H1 (cell line): ENCODE measurements at regions not wholly inside any gene's neighbourhood (a gene's known extent, or its start where the extent isn't known, plus 50 kb on each side); places are given as distances from the start of the nearest gene placed in this dataset.

Experiments used
- CTCF ChIA-PET: fragments of 300-600 bp; sonication (Branson Sonifier 250); formaldehyde crosslinking; loops from one replicate; lab custom pipeline; 2021; ENCODE audit not compliant: partially characterized antibody; lab: Charles Lee
- POLR2A ChIA-PET: fragments of 300-600 bp; sonication (Branson Sonifier 250); formaldehyde crosslinking; loops from one replicate; lab custom pipeline; 2021; ENCODE audit warnings: inconsistent platforms; ENCODE audit not compliant: partially characterized antibody; lab: Charles Lee
- DNase-seq, 2 experiments: peaks; one replicate each; pipeline versions ENCODE4 v3.0.0 to v3.0.0-alpha.2; 2010 to 2022; ENCODE audit warnings: low spot score in 2 of 2, low read depth in 1 of 2, mixed read lengths in 1 of 2
- FAIRE-seq: peaks from 2 replicates; lab custom pipeline; 2011; peaks lifted over from hg19 to GRCh38; lab: Jason Lieb, UNC
- H2AFZ ChIP-seq: 2 replicates; pipeline ENCODE4 v1.8.1; 2012; ENCODE audit warnings: low read length, inconsistent platforms
- H2AK5ac ChIP-seq: 2 replicates; pipeline ENCODE4 v1.6.1; 2013; ENCODE audit warnings: low read depth, low read length
- H2BK120ac ChIP-seq: replicated peaks from 2 replicates; pipeline ENCODE3; 2013; ENCODE audit warnings: low read depth, low read length, inconsistent platforms
- H2BK12ac ChIP-seq: 2 replicates; pipeline ENCODE4 v1.6.1; 2013; ENCODE audit warnings: low read depth, low read length
- H2BK15ac ChIP-seq: 2 replicates; pipeline ENCODE4 v1.6.1; 2013; ENCODE audit warnings: low read length
- H2BK20ac ChIP-seq: 2 replicates; pipeline ENCODE4 v1.6.1; 2013; ENCODE audit warnings: low read length
- H2BK5ac ChIP-seq: 2 replicates; pipeline ENCODE4 v1.6.1; 2013; ENCODE audit warnings: low read depth, low read length
- H3K14ac ChIP-seq: 2 replicates; pipeline ENCODE4 v1.6.1; 2013; ENCODE audit warnings: inconsistent platforms; ENCODE audit not compliant: insufficient read length
- H3K18ac ChIP-seq: 2 replicates; pipeline ENCODE4 v1.6.1; 2013; ENCODE audit warnings: low read length; ENCODE audit errors: extremely low read depth
- H3K23ac ChIP-seq: 2 replicates; pipeline ENCODE4 v1.6.1; 2013; ENCODE audit warnings: inconsistent platforms; ENCODE audit not compliant: insufficient read length
- H3K23me2 ChIP-seq: 2 replicates; pipeline ENCODE4 v1.6.1; 2013; ENCODE audit warnings: low read depth, low read length
- H3K27ac ChIP-seq: 2 replicates; pipeline ENCODE4 v1.6.1; 2011; ENCODE audit warnings: low read depth, low read length, inconsistent platforms
- H3K27me3 ChIP-seq, 4 experiments: replicated peaks in 1 of 4; 1 replicate in 1 of 4; 2 replicates in 3 of 4; pipeline versions ENCODE4 v1.6.1 to v1.8.1; 2011 to 2013; ENCODE audit warnings: low read length in 3 of 4, mild to moderate bottlenecking in 3 of 4, inconsistent platforms in 2 of 4, mixed read lengths in 2 of 4, moderate library complexity in 1 of 4; ENCODE audit not compliant: control insufficient read depth in 3 of 4, insufficient read depth in 3 of 4; ENCODE audit errors: extremely low read depth in 1 of 4
- H3K36me3 ChIP-seq, 4 experiments: 2 replicates each; pipeline versions ENCODE4 v1.6.1 to v1.8.1; 2011 to 2013; ENCODE audit warnings: mild to moderate bottlenecking in 4 of 4, low read length in 3 of 4, moderate library complexity in 2 of 4, control low read depth in 1 of 4, inconsistent platforms in 1 of 4; ENCODE audit not compliant: insufficient read depth in 4 of 4, control insufficient read depth in 2 of 4
- H3K4ac ChIP-seq: replicated peaks from 2 replicates; pipeline ENCODE3; 2013; ENCODE audit warnings: low read length, low read depth, mixed read lengths, inconsistent platforms; ENCODE audit not compliant: insufficient read length
- H3K4me1 ChIP-seq, 4 experiments: replicated peaks in 1 of 4; 1 replicate in 1 of 4; 2 replicates in 3 of 4; pipeline versions ENCODE4 v1.6.1 to v1.8.1; 2011 to 2013; ENCODE audit warnings: low read length in 3 of 4, inconsistent platforms in 2 of 4, mixed read lengths in 1 of 4; ENCODE audit not compliant: insufficient read depth in 4 of 4, control insufficient read depth in 3 of 4
- H3K4me2 ChIP-seq, 2 experiments: 2 replicates each; pipeline versions ENCODE4 v1.6.1 to v1.8.1; 2011 to 2013; ENCODE audit warnings: low read depth in 2 of 2, low read length in 2 of 2, control low read depth in 1 of 2, inconsistent platforms in 1 of 2, mild to moderate bottlenecking in 1 of 2; ENCODE audit not compliant: insufficient read depth in 1 of 2
- H3K4me3 ChIP-seq, 4 experiments: fragments of 200-600, 300-600 bp in 1 of 4; sonication (generic), shearing (Covaris generic), sonication (Bioruptor Twin) in 1 of 4; 2 replicates each; pipeline versions ENCODE4 v1.5.1 to v1.8.1; 2011 to 2016; ENCODE audit warnings: low read length in 4 of 4, low read depth in 3 of 4, control low read depth in 2 of 4, inconsistent platforms in 2 of 4, mild to moderate bottlenecking in 2 of 4, mixed read lengths in 1 of 4, moderate library complexity in 1 of 4; ENCODE audit not compliant: insufficient read depth in 2 of 4; ENCODE audit errors: extremely low read depth in 1 of 4
- H3K56ac ChIP-seq: replicated peaks from 2 replicates; pipeline ENCODE3; 2013; ENCODE audit warnings: low read depth, mild to moderate bottlenecking, mixed read lengths, low read length, inconsistent platforms; ENCODE audit not compliant: insufficient read length
- H3K79me1 ChIP-seq: 2 replicates; pipeline ENCODE4 v1.6.1; 2013; ENCODE audit warnings: low read depth, low read length, control low read depth
- H3K79me2 ChIP-seq, 2 experiments: 2 replicates each; pipeline versions ENCODE4 v1.6.1 to v1.8.1; 2012 to 2013; ENCODE audit warnings: low read length in 2 of 2, mild to moderate bottlenecking in 2 of 2, inconsistent platforms in 1 of 2; ENCODE audit not compliant: insufficient read depth in 2 of 2, control insufficient read depth in 1 of 2
- H3K9ac ChIP-seq, 4 experiments: replicated peaks in 1 of 4; 1 replicate in 1 of 4; 2 replicates in 3 of 4; pipeline versions ENCODE4 v1.6.1 to v1.8.1; 2011 to 2013; ENCODE audit warnings: low read depth in 3 of 4, low read length in 3 of 4, control low read depth in 2 of 4, mild to moderate bottlenecking in 2 of 4, moderate library complexity in 2 of 4, inconsistent platforms in 1 of 4; ENCODE audit errors: extremely low read depth in 1 of 4
- H3K9me3 ChIP-seq, 2 experiments: 2 replicates each; pipeline versions ENCODE4 v1.6.1 to v1.8.1; 2012 to 2013; ENCODE audit warnings: mild to moderate bottlenecking in 2 of 2, moderate library complexity in 2 of 2, control low read depth in 1 of 2, inconsistent platforms in 1 of 2, low read depth in 1 of 2, low read length in 1 of 2, mixed read lengths in 1 of 2; ENCODE audit not compliant: insufficient read depth in 2 of 2
- H4K20me1 ChIP-seq, 2 experiments: replicated peaks in 1 of 2; 2 replicates each; pipeline versions ENCODE3 to v1.8.1; 2011 to 2013; ENCODE audit warnings: inconsistent platforms in 2 of 2, low read length in 2 of 2, mild to moderate bottlenecking in 1 of 2; ENCODE audit not compliant: insufficient read depth in 2 of 2, control insufficient read depth in 1 of 2
- H4K5ac ChIP-seq: 2 replicates; pipeline ENCODE4 v1.6.1; 2013; ENCODE audit warnings: low read length, low read depth, mixed read lengths, inconsistent platforms; ENCODE audit not compliant: insufficient read length
- H4K8ac ChIP-seq: 2 replicates; pipeline ENCODE4 v1.8.0; 2013; ENCODE audit warnings: mild to moderate bottlenecking, moderate library complexity, low read length, inconsistent platforms; ENCODE audit not compliant: insufficient read depth; ENCODE audit errors: extremely low read depth
- H4K91ac ChIP-seq: replicated peaks from 2 replicates; pipeline ENCODE3; 2013; ENCODE audit warnings: low read length, mixed read lengths, inconsistent platforms; ENCODE audit not compliant: insufficient read length
- JUND ChIP-seq: IDR thresholded peaks from 2 replicates; pipeline ENCODE4 v1.6.1; 2011; ENCODE audit warnings: mild to moderate bottlenecking, improper control_type of control experiment, low read length
- SUZ12 ChIP-seq: fragments of 200-600 bp; sonication (generic); IDR thresholded peaks from 2 replicates; pipeline ENCODE4 v1.6.1; 2012; ENCODE audit warnings: mild to moderate bottlenecking, inconsistent platforms, low read length, moderate library complexity, mixed read lengths
- TCF12 ChIP-seq: IDR thresholded peaks from 2 replicates; pipeline ENCODE4 v1.6.1; 2011; ENCODE audit warnings: low read depth, mild to moderate bottlenecking, low read length
- WGBS, 2 experiments: shearing (Covaris generic) in 1 of 2; methylation state at CpG; one replicate each; pipeline versions ENCODE4 v1.1.6 to v1.1.7; 2013 to 2015; ENCODE audit warnings: low lambda C conversion rate in 2 of 2, mixed read lengths in 2 of 2, inconsistent platforms in 1 of 2, low coverage in 1 of 2, missing lambda C conversion rate in 1 of 2; ENCODE audit not compliant: insufficient replicate concordance in 2 of 2, insufficient coverage in 1 of 2, insufficient read length in 1 of 2; ENCODE audit errors: extremely low coverage in 1 of 2, missing lambda C conversion rate in 1 of 2; 5-methylcytosine and 5-hydroxymethylcytosine counted together

DNA sequence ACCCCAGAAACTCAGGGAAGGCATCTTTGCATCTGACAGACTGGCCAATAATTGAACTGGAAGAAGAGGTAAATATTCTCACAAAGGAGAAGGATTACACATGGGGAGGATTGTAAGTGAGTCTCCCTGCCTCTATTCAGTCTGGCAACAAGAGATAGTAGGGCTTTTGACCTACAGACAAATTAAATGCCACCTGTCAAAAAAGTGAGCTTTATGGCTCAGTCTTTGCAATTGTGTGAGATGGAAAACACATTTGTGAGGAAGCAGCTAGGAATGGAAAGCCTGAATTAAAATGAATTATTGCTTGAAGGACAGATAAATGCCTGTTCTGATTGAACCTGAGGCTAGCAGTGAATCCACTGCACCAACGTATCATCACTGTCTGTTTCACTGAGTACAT lies 173.3 kb upstream of the GOLIM4 start:
- no peak overlapping the region for H3K23ac ChIP-seq
- CTCF ChIA-PET: interaction anchor here (0.6 to 1.2 kb wide), 3 partner anchors 10 to 262 kb away, joined by 3 read pairs; no protein-coding TSS in a partner anchor
- no peak for FAIRE-seq

More for the DNA sequence above, 173.3 kb upstream of the GOLIM4 start:
- no peak overlapping the region for H2AFZ ChIP-seq
- peaks cover 3% of the 10 kb centered on the region; the same call in 1 of the 2 replicates for H3K23me2 ChIP-seq
- peaks cover 0 to 3% (median 2%) of the 10 kb centered on the region in 4 experiments; a peak in 2 of 7 replicates for H3K4me1 ChIP-seq
- no peak overlapping the region for H2BK120ac ChIP-seq
- H3K27ac ChIP-seq: no peak overlapping the region
- no peaks in the 10 kb centered on the region for H3K36me3 ChIP-seq
- H4K91ac ChIP-seq: no peak overlapping the region
- no peak overlapping the region for H2AK5ac ChIP-seq
- 95% methylated on average over 1 of the region's 1 CpG; no CpG with 5 or more reads in 1 of the 2 experiments for WGBS, 2 experiments
- H3K4me3 ChIP-seq: no peak overlapping the region
- H4K5ac ChIP-seq: no peak overlapping the region
- H3K56ac ChIP-seq: no peak overlapping the region
- no peaks in the 10 kb centered on the region for H3K9me3 ChIP-seq
- H4K20me1 ChIP-seq: no peaks in the 10 kb centered on the region
- no peak overlapping the region for H3K4me2 ChIP-seq
- no peak for TF ChIP-seq JUND
- TF ChIP-seq TCF12: no peak
- no peak for TF ChIP-seq SUZ12
- H2BK12ac ChIP-seq: no peak overlapping the region
- H4K8ac ChIP-seq: no peak overlapping the region
- no peak overlapping the region for H3K9ac ChIP-seq
- no peak overlapping the region for H3K14ac ChIP-seq
- H3K79me1 ChIP-seq: no peaks in the 10 kb centered on the region
- H3K18ac ChIP-seq: no peak overlapping the region
- DNase-seq: no peak
- H2BK5ac ChIP-seq: no peak overlapping the region
- no peaks in the 10 kb centered on the region for H3K79me2 ChIP-seq
- H2BK15ac ChIP-seq: no peak overlapping the region
- H3K4ac ChIP-seq: no peak overlapping the region
- POLR2A ChIA-PET: interaction anchor here (1.0 kb wide), 1 partner anchor 19 kb away, joined by 6 read pairs; no protein-coding TSS in a partner anchor
- no peaks in the 10 kb centered on the region for H3K27me3 ChIP-seq
- no peak overlapping the region for H2BK20ac ChIP-seq
